Activated CD4-positive, alpha-beta T cell treated with anti-CD3 and anti-CD28 coated beads, Interleukin-2, amount 50 U/mL, for 24 hours (primary cell): ENCODE measurements at regions not wholly inside any gene's neighbourhood (a gene's known extent, or its start where the extent isn't known, plus 50 kb on each side); places are given as distances from the start of the nearest gene placed in this dataset.

Experiments used
- DNase-seq, 2 donors: peaks; one replicate each; pipeline ENCODE4 v3.0.0-alpha.2; 2020; ENCODE audit warnings: low read depth in 1 of 2, low spot score in 1 of 2

DNA sequence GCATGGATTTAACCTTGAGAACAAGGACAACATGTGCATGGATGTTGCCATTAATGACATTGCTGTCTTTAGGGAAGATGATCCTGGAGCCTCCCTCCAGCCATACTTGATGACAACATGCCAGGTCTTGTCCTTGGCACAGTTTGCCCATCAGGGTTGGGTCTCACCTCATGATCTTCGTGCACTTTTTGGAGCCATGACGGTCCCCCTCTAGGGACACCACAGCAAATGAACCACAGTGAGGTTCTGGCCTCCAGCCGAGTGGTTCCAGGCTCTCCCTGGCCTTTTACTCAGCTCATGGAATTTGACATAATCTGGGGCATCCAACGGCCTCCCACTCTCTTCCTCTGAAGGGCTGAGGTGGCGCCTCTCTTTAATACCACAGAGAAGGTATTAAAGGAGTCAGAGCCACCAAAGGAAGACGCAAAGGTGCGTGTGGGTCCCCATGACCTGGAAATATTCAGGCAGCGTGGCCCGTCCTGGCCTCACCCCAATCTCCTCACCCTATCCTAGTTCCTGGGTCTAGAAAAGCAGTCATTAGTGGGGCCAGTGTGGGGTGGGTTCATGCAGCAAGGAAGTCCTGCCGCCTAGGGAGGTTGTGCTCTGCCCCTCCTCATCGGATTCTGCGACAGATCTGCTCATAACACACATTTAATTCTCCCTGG is 184.8 kb downstream of the CXCL12 start:
- no peak for DNase-seq

DNA sequence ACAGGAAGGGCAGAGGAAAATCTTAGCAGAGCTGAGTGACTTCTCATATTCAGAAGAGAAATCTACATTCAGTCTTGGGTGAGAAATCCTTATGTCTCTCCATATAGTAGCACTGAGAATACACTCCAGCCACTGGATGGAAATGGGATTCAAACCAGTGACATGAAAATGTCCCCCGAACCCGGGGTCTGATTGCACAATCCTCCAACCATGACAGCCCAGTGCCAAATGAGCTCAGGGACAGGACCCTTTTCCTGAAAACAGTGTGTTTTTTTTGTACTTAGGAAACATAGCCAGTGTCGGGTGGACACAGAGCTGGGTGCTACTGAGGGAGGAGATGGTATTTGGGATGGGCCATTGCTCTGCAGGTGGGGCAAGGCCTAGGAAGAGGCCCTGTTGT is 185.6 kb downstream of the CXCL12 start:
- no peak for DNase-seq

DNA sequence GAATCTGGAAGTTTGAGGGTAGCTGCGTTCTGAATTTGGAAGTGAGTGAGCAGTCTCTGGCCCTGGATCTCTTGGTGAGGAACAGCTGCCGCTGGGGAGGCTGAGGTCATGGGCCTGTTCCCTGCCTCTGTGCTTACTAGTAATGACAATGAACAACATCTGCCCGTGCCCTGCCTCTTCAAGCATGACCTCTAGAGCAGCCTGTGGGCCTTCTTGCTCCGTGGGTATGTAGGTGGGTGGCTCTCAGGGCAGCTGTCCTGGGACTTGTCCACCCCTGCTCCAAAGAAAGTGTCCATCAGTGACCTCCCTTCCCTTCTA is 186.2 kb downstream of the CXCL12 start:
- no peak for DNase-seq

- no peak for DNase-seq
Measured at GRCh38 chr10:44198096-44198779, 186.7 kb downstream of the CXCL12 start.

- DNase-seq, result no peak
Measured at GRCh38 chr10:44197646-44198045, 187.3 kb downstream of the CXCL12 start.

DNA sequence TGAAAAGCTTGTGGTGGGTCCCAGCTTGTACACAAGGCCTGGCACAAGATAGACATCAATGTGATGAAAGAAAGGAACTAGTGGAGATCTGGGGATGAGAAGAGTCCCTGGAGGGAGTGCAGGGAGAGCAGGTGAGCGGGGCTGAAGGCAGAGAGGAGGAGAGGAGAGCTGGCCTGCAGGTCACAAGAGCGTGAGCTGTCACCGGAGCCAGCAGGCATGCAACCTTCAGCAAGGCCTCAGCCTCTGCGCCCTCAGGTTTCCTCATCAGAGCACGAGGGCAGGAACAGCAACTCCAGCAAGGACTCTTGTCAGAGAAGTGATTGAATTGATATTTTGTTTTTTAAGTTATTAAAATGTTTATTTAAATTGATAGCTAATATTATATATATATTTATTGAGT is 188.6 kb downstream of the CXCL12 start:
- DNase-seq, result no peak

DNA sequence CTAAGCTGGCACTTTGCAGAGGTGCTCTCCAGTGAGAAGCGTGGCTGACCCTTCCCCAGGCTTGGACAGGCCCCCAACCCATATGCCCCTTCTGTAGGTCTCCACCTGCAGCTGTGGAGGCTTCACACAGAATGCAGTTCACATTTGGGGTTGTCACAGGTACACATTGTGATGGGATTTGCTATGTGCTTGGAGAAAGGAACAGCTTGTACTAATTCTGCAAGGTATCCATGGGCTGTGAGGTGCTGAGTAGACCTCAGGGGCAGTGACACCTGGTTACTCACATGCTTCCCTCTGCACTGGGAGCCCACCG is 188.9 kb downstream of the CXCL12 start:
- no peak for DNase-seq

DNA sequence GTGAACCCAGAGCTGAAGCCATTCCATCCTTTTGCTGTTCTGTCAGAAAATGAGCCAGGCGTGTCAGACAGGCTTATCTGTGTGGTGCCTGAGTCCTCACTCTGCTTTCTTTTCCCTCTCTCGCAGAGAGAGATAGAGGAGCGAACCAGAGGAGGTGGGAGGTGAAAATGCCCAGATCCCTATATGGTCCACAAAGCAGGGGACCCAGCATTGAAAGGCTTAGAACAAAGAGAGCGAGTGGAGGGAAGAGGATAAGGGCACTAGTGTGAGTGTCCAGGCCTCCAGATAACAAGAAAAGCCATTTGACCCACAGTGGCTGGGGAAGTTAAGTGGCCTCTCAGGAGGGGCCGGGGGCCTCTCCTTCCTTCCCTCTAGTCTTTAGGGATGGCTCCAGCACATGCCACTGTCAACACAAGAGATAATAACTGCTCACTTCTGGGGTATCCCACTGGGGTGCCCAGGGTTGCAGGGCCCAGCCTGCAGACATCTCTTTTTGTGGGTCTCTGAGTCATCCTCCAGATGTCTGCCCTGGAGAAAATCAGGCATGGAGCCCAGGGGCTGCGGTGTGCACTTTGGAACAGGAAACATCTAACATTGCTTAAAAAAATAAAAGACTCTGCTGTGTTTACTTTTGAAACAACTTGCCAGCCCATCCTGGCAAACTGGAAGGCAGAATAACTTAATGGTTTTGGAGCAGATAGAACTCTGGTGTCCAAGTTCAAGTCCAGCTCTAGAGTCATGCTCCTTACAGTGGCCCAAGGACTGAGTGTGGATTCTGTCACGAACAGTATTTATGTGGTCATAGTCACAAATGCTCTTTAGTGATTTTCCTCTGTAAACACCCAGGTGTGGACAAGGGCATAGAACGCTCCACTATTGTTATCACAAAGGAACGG is 189.5 kb downstream of the CXCL12 start:
- no peak for DNase-seq

DNA sequence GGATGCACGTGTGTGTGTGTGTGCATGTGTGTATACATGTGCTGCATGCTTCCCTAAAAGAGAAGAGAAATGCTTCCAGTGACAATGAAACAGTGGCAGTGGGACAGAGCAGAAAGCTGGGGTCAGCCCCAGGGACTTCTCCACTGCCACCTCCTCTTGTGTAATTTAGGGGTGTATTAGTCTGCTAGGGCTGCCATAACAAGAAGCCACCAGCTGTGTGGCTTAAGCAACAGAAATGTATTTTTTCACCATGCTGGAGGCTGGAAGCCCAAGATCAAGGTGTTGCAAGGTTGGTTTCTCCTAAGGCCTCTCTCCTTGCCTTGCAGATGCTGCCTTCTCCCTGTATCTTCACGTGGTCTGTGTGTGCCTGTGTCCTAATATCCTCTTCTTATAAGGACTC is 190.5 kb downstream of the CXCL12 start:
- no peak for DNase-seq

- no peak for DNase-seq
Measured at GRCh38 chr10:44193567-44194220, 191.2 kb downstream of the CXCL12 start.

DNA sequence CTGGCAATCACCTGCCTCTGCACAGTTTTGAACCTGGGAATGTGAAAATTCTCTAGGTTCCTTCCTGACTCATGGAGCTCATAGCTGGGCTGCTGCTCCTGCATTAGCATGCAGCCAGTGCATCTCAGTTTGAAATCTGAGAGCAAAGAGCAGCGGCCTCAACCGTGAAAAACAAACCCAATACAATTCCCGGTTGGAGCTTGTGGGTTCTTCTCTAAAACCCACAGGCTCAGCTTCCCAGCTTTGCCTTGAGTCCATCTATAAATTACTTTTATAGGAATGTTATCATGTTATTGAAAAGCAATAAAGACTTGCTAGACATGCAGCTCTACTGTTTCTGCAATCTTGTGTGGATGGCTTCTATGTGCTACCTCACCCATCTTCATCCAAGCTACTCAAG is 191.7 kb downstream of the CXCL12 start:
- no peak for DNase-seq

- no peak for DNase-seq
Measured at GRCh38 chr10:44192435-44192834, 192.5 kb downstream of the CXCL12 start.

GRCh38 chr10:44190541-44190940 is 194.4 kb downstream of the CXCL12 start:
- no peak for DNase-seq

DNA sequence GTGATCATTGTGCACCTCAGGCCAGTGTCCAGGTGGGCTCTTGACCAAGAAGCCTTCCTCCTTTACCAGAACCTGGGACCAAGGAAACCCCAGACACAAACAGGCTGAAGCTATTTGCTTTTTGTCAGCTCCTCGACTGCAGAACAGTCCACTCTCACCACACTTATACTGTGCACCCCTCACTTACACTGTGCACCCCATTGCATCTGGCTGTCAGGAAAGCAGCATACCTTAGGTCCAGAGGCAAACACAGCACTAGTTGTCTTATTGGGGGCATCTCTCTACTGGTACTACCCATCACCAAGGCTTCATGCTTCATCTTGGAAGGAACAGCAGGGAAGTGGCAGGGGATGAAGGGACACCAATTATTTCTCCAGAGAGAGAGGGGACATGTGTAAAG is 198.1 kb downstream of the CXCL12 start:
- DNase-seq, result no peak

GRCh38 chr10:44186150-44186549 is 198.7 kb downstream of the CXCL12 start:
- DNase-seq, result no peak

GRCh38 chr10:44185315-44185666 is 199.6 kb downstream of the CXCL12 start:
- no peak for DNase-seq

DNA sequence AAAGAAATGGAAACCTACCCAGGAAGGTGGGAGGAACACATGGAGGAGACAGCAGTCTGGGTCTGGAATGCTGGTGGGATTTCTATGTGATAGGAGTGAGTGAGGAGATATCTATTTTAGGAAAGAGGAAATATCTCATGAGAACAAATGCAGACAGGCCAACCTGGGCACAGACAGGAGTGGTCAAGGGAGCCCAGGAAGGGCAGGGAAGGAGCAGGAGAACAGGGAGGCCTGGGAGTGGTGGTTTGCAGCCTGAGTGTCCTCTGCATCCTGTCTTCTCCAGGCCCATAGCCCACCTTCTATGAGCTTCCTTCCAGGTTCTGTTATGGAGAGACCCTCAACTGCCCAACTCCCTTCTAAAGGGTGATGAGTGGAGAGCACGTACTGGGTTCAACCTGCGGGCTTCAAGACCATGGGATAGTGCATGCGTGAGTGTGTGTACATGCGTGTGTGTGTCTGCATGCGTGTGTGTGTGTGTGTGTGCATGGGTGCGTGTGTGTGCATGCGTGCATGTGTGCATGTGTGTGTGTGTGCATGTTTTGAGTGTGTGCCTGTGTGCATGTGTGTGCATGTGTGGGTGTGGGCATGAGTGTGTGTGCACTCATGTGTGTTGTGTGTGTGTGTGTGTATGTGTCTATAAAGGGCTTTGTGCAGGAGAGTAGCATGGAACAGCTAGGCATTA is 200.1 kb downstream of the CXCL12 start:
- DNase-seq, result no peak

GRCh38 chr10:44183667-44184632 is 200.9 kb downstream of the CXCL12 start:
- no peak for DNase-seq

DNA sequence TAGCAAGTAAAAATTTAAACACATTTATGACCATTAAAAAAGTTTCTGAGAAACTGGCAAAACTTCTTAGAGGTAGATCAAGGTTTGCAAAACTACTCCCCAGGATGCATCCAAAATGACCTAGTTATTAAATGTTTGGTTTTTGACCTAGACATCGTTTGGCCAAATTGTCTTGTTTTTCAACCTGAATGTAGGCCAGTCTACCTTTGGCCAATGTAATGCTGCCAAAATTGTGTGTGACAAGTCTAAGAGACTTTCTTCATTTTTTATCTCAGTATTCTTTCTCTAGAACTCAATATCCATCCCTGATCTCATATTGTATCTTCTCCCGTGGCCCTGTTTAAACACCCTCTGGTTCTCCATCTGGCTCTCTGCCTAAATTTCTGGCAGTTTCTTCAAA is 202.0 kb downstream of the CXCL12 start:
- no peak for DNase-seq
